SK-N-SH treated with all-trans-retinoic acid at 6 μM for 48 hours (cell line): ENCODE measurements at regions not wholly inside any gene's neighbourhood (a gene's known extent, or its start where the extent isn't known, plus 50 kb on each side); places are given as distances from the start of the nearest gene placed in this dataset.

ENCODE experiments used
- BACH2 ChIP-seq: fragments of 250-450 bp; sonication (Bioruptor Pico); IDR thresholded peaks from 2 replicates; pipeline ENCODE4 v1.9.0; 2021; ENCODE audit warnings: mild to moderate bottlenecking, borderline replicate concordance
- CREB5 ChIP-seq: fragments of 250-450 bp; sonication (Bioruptor Pico); IDR thresholded peaks from 2 replicates; pipeline ENCODE4 v1.5.1; 2020; ENCODE audit warnings: low read depth, mild to moderate bottlenecking, moderate library complexity
- CSDC2 ChIP-seq: fragments of 250-450 bp; sonication (Bioruptor Pico); IDR thresholded peaks from 2 replicates; pipeline ENCODE4 v1.5.0; 2020; ENCODE audit warnings: mild to moderate bottlenecking, moderate library complexity
- CSRNP3 ChIP-seq: fragments of 250-450 bp; sonication (Bioruptor Pico); IDR thresholded peaks from 2 replicates; pipeline ENCODE4 v1.5.1; 2021; ENCODE audit warnings: mild to moderate bottlenecking, moderate library complexity
- ISL1 ChIP-seq: fragments of 250-450 bp; sonication (Bioruptor Pico); IDR thresholded peaks from 2 replicates; pipeline ENCODE4 v2.1.2; 2022; ENCODE audit warnings: mild to moderate bottlenecking, moderate library complexity
- PATZ1 ChIP-seq: fragments of 250-450 bp; sonication (Bioruptor Pico); IDR thresholded peaks from 2 replicates; pipeline ENCODE4 v1.8.0; 2020; ENCODE audit warnings: mild to moderate bottlenecking, moderate library complexity, borderline replicate concordance
- PPARA ChIP-seq: fragments of 250-450 bp; sonication (Bioruptor Pico); IDR thresholded peaks from 2 replicates; pipeline ENCODE4 v1.5.0; 2020; ENCODE audit warnings: mild to moderate bottlenecking, borderline replicate concordance
- RARB ChIP-seq: fragments of 250-450 bp; sonication (Bioruptor Pico); IDR thresholded peaks from 2 replicates; pipeline ENCODE4 v1.8.0; 2021; ENCODE audit warnings: mild to moderate bottlenecking, moderate library complexity
- SNAI2 ChIP-seq: fragments of 250-450 bp; sonication (Bioruptor Pico); IDR thresholded peaks from 2 replicates; pipeline ENCODE4 v1.5.0; 2020; ENCODE audit warnings: mild to moderate bottlenecking, moderate library complexity
- ZC3H10 ChIP-seq: fragments of 250-450 bp; sonication (Bioruptor Pico); IDR thresholded peaks from 2 replicates; pipeline ENCODE4 v1.5.1; 2021; ENCODE audit warnings: mild to moderate bottlenecking, moderate library complexity
- ZFP3 ChIP-seq: fragments of 250-450 bp; sonication (Bioruptor Pico); IDR thresholded peaks from 2 replicates; pipeline ENCODE4 v1.5.0; 2020; ENCODE audit warnings: mild to moderate bottlenecking, moderate library complexity
- ZNF70 ChIP-seq: fragments of 450-650 bp; formaldehyde crosslinking; IDR thresholded peaks from 2 replicates; pipeline ENCODE4 v1.5.0; 2020; ENCODE audit warnings: mild to moderate bottlenecking, moderate library complexity
- ZNF8 ChIP-seq: fragments of 450-650 bp; formaldehyde crosslinking; IDR thresholded peaks from 2 replicates; pipeline ENCODE4 v1.5.0; 2020; ENCODE audit warnings: mild to moderate bottlenecking, moderate library complexity

- no peak for TF ChIP-seq RARB (CRISPR knock-in tag)
- no peak for TF ChIP-seq PATZ1 (CRISPR knock-in tag)
- TF ChIP-seq CSRNP3, result no peak
- no peak for TF ChIP-seq ISL1 (CRISPR knock-in tag)
- no peak for TF ChIP-seq ZC3H10 (CRISPR knock-in tag)
- TF ChIP-seq ZFP3 (CRISPR knock-in tag), result no peak
- TF ChIP-seq SNAI2 (CRISPR knock-in tag), result no peak
- no peak for TF ChIP-seq BACH2 (CRISPR knock-in tag)
- no peak for TF ChIP-seq ZNF8 (CRISPR knock-in tag)
- no peak for TF ChIP-seq PPARA (CRISPR knock-in tag)
- TF ChIP-seq CREB5 (CRISPR knock-in tag), result no peak
- no peak for TF ChIP-seq CSDC2 (CRISPR knock-in tag)
- no peak for TF ChIP-seq ZNF70 (CRISPR knock-in tag)
Observed at GRCh38 chr12:77685112-77685511, 145.6 kb upstream of the NAV3 start.
